HEK293 (cell line): ENCODE measurements at regions not wholly inside any gene's neighbourhood (a gene's known extent, or its start where the extent isn't known, plus 50 kb on each side); places are given as distances from the start of the nearest gene placed in this dataset.
"Not testable (repeated sequence)": the region's sequence is repeated elsewhere in the genome, so short reads cannot be mapped to it uniquely, and the experiment has no call there.

ENCODE experiments used
- CTCF ChIA-PET: fragments of 350-600 bp; formaldehyde crosslinking; extraction: SDS; loops from one replicate; lab custom pipeline; 2021; ENCODE audit warnings: antibody characterized with exemption; lab: Yijun Ruan, JAX
- POLR2A ChIA-PET: fragments of 300-600 bp; formaldehyde crosslinking; extraction: SDS; loops from one replicate; lab custom pipeline; 2020; ENCODE audit warnings: antibody characterized with exemption, inconsistent platforms; lab: Yijun Ruan, JAX
- H3K27ac ChIP-seq: fragments of 200-500 bp; sonication (Bioruptor generic); 2 replicates; pipeline ENCODE4 v1.5.1; 2014; ENCODE audit warnings: low read depth, low read length, control low read depth, inconsistent platforms; ENCODE audit errors: extremely low read depth
- H3K36me3 ChIP-seq, 2 experiments: fragments of 200-500 bp in 1 of 2; sonication (Bioruptor generic) in 1 of 2; 1 replicate in 1 of 2; 2 replicates in 1 of 2; pipeline ENCODE4 v1.5.1; 2014 to 2017; ENCODE audit warnings: inconsistent platforms in 2 of 2, low read length in 2 of 2; ENCODE audit not compliant: control insufficient read depth in 2 of 2, insufficient read depth in 1 of 2
- H3K4me1 ChIP-seq: fragments of 200-500 bp; sonication (Bioruptor generic); 2 replicates; pipeline ENCODE4 v1.5.1; 2014; ENCODE audit warnings: mild to moderate bottlenecking, low read length, inconsistent platforms; ENCODE audit not compliant: control insufficient read depth, insufficient read depth
- H3K4me3 ChIP-seq: 2 replicates; pipeline ENCODE4 v1.5.1; 2011; ENCODE audit warnings: low read depth, mild to moderate bottlenecking, control low read depth, low read length, moderate library complexity
- H3K9me3 ChIP-seq: fragments of 200-500 bp; sonication (Bioruptor generic); 2 replicates; pipeline ENCODE4 v1.5.1; 2014; ENCODE audit warnings: low read depth, low read length, inconsistent platforms; ENCODE audit not compliant: control insufficient read depth, insufficient read depth
- BCL11A ChIP-seq: fragments of 450-650 bp; formaldehyde crosslinking; IDR thresholded peaks from 2 replicates; pipeline ENCODE4 v1.5.1; 2016; ENCODE audit warnings: low read depth, missing biosample characterization, missing genetic modification characterization
- OSR2 ChIP-seq: fragments of 450-650 bp; formaldehyde crosslinking; IDR thresholded peaks from 2 replicates; pipeline ENCODE4 v1.5.1; 2016; ENCODE audit warnings: missing biosample characterization, missing genetic modification characterization
- REST ChIP-seq: fragments of 450-650 bp; formaldehyde crosslinking; IDR thresholded peaks from 2 replicates; pipeline ENCODE4 v1.5.1; 2016; ENCODE audit warnings: missing biosample characterization, missing genetic modification characterization
- SALL2 ChIP-seq: fragments of 450-650 bp; formaldehyde crosslinking; IDR thresholded peaks from 2 replicates; pipeline ENCODE4 v1.5.0; 2017; ENCODE audit warnings: missing biosample characterization, mild to moderate bottlenecking, missing genetic modification characterization, borderline replicate concordance
- SCRT2 ChIP-seq: fragments of 450-650 bp; formaldehyde crosslinking; IDR thresholded peaks from 2 replicates; pipeline ENCODE4 v1.5.1; 2016; ENCODE audit warnings: missing biosample characterization, missing genetic modification characterization
- SP3 ChIP-seq: fragments of 450-650 bp; formaldehyde crosslinking; IDR thresholded peaks from 2 replicates; pipeline ENCODE4 v1.5.1; 2016; ENCODE audit warnings: missing biosample characterization, missing genetic modification characterization
- ZNF112 ChIP-seq: fragments of 450-650 bp; formaldehyde crosslinking; IDR thresholded peaks from 2 replicates; pipeline ENCODE4 v1.5.0; 2017; ENCODE audit warnings: missing biosample characterization, missing genetic modification characterization
- ZNF221 ChIP-seq: fragments of 450-650 bp; formaldehyde crosslinking; IDR thresholded peaks from 2 replicates; pipeline ENCODE4 v1.5.1; 2017; ENCODE audit warnings: missing biosample characterization, missing genetic modification characterization, borderline replicate concordance
- ZNF24 ChIP-seq: fragments of 450-650 bp; formaldehyde crosslinking; IDR thresholded peaks from 2 replicates; pipeline ENCODE4 v1.5.1; 2016; ENCODE audit warnings: missing biosample characterization, missing genetic modification characterization
- ZNF248 ChIP-seq: fragments of 450-650 bp; formaldehyde crosslinking; IDR thresholded peaks from 2 replicates; pipeline ENCODE4 v1.5.1; 2017; ENCODE audit warnings: missing biosample characterization, missing genetic modification characterization
- ZNF324 ChIP-seq: fragments of 450-650 bp; formaldehyde crosslinking; IDR thresholded peaks from 2 replicates; pipeline ENCODE4 v1.5.1; 2016; ENCODE audit warnings: missing biosample characterization, missing genetic modification characterization
- ZNF433 ChIP-seq: fragments of 450-650 bp; formaldehyde crosslinking; IDR thresholded peaks from 2 replicates; pipeline ENCODE4 v1.5.1; 2016; ENCODE audit warnings: missing biosample characterization, missing genetic modification characterization, low read depth
- ZNF777 ChIP-seq: fragments of 450-650 bp; formaldehyde crosslinking; IDR thresholded peaks from 2 replicates; pipeline ENCODE4 v1.5.1; 2017; ENCODE audit warnings: missing biosample characterization, missing genetic modification characterization, borderline replicate concordance
- TF ChIP-seq, protein P1 (sequence below): fragments of 450-650 bp; formaldehyde crosslinking; IDR thresholded peaks from 2 replicates; pipeline ENCODE4 v1.5.1; 2017; ENCODE audit warnings: missing biosample characterization, missing genetic modification characterization
- TF ChIP-seq, protein P2 (sequence below): fragments of 450-650 bp; formaldehyde crosslinking; IDR thresholded peaks from 2 replicates; pipeline ENCODE4 v1.5.1; 2016; ENCODE audit warnings: missing biosample characterization, missing genetic modification characterization, low read depth
- TF ChIP-seq, protein P3 (sequence below): fragments of 450-650 bp; formaldehyde crosslinking; optimal IDR thresholded peaks from 2 replicates; pipeline ENCODE3; 2016; ENCODE audit warnings: missing biosample characterization, mild to moderate bottlenecking, missing genetic modification characterization

GRCh38 chr4:179378847-179379246 is 1936.6 kb upstream of the AGA start:
- H3K36me3 ChIP-seq, CTCF ChIA-PET, H3K4me3 ChIP-seq, H3K27ac ChIP-seq, POLR2A ChIA-PET, H3K4me1 ChIP-seq, H3K9me3 ChIP-seq: not testable (repeated sequence)

- no peaks in the 10 kb centered on the region for H3K9me3 ChIP-seq
- H3K36me3 ChIP-seq: no peaks in the 10 kb centered on the region
- POLR2A ChIA-PET: no interaction called here
- H3K4me3 ChIP-seq: no peak overlapping the region
- no peak overlapping the region for H3K27ac ChIP-seq
- TF ChIP-seq, protein P1, sequence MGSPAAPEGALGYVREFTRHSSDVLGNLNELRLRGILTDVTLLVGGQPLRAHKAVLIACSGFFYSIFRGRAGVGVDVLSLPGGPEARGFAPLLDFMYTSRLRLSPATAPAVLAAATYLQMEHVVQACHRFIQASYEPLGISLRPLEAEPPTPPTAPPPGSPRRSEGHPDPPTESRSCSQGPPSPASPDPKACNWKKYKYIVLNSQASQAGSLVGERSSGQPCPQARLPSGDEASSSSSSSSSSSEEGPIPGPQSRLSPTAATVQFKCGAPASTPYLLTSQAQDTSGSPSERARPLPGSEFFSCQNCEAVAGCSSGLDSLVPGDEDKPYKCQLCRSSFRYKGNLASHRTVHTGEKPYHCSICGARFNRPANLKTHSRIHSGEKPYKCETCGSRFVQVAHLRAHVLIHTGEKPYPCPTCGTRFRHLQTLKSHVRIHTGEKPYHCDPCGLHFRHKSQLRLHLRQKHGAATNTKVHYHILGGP (tag by site-specific recombination): no peak
- TF ChIP-seq SCRT2 (tag by site-specific recombination) (no peak), ZNF248 (no peak), ZNF112 (tag by site-specific recombination) (no peak), SP3 (tag by site-specific recombination) (no peak), BCL11A (tag by site-specific recombination) (no peak), ZNF221 (no peak), SALL2 (tag by site-specific recombination) (no peak)
- TF ChIP-seq, protein P2, sequence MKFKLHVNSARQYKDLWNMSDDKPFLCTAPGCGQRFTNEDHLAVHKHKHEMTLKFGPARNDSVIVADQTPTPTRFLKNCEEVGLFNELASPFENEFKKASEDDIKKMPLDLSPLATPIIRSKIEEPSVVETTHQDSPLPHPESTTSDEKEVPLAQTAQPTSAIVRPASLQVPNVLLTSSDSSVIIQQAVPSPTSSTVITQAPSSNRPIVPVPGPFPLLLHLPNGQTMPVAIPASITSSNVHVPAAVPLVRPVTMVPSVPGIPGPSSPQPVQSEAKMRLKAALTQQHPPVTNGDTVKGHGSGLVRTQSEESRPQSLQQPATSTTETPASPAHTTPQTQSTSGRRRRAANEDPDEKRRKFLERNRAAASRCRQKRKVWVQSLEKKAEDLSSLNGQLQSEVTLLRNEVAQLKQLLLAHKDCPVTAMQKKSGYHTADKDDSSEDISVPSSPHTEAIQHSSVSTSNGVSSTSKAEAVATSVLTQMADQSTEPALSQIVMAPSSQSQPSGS (tag by site-specific recombination): no peak
- TF ChIP-seq, all 188 proteins: peak for 0
- no peaks in the 10 kb centered on the region for H3K4me1 ChIP-seq
- CTCF ChIA-PET: no interaction called here
These were observed 1950.5 kb upstream of the AGA start for GRCh38 chr4:179392787-179393186.

- no peak for TF ChIP-seq OSR2 (tag by site-specific recombination)
- TF ChIP-seq, protein P3, sequence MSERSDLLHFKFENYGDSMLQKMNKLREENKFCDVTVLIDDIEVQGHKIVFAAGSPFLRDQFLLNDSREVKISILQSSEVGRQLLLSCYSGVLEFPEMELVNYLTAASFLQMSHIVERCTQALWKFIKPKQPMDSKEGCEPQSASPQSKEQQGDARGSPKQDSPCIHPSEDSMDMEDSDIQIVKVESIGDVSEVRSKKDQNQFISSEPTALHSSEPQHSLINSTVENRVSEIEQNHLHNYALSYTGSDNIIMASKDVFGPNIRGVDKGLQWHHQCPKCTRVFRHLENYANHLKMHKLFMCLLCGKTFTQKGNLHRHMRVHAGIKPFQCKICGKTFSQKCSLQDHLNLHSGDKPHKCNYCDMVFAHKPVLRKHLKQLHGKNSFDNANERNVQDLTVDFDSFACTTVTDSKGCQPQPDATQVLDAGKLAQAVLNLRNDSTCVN: no peak
- TF ChIP-seq REST (tag by site-specific recombination): no peak
- no peak for TF ChIP-seq ZNF777 (tag by site-specific recombination)
- no peak for TF ChIP-seq ZNF324 (tag by site-specific recombination)
- no peak for TF ChIP-seq ZNF24 (tag by site-specific recombination)
- TF ChIP-seq ZNF433: no peak
- TF ChIP-seq, all 188 proteins: peak for 0
- CTCF ChIA-PET: no interaction called here
These were observed 1956.2 kb upstream of the AGA start for GRCh38 chr4:179398414-179398813.

More at GRCh38 chr4:179398414-179398813, 1956.2 kb upstream of the AGA start:
- no peak overlapping the region for H3K27ac ChIP-seq
- POLR2A ChIA-PET: no interaction called here
- H3K4me3 ChIP-seq: no peak overlapping the region
- no peaks in the 10 kb centered on the region for H3K36me3 ChIP-seq
- H3K4me1 ChIP-seq: no peaks in the 10 kb centered on the region
- no peaks in the 10 kb centered on the region for H3K9me3 ChIP-seq
